ENCODE measurements at regions not wholly inside any gene's neighbourhood (a gene's known extent, or its start where the extent isn't known, plus 50 kb on each side); places are given as distances from the start of the nearest gene placed in this dataset.

DNA sequence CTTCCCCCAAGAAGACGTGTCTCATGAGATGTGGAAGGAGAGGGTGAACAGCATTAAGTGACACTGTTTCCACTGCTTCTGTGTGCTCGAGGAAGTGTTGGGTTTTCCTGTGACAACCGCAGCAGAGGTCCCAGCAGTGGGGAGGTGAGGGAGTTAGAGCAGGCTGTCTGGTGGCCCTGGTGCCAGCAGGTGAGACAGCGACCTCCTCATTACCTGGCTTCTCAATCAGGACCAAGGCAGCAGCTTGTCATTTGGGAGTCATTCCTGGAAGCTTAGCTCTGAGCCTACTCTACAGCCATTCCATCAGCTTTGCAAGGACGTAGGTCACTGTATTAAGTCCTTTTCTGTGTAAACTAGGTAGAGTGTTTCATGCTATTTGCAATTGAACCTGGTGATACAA, 63.3 kb upstream of the RGMA start:
- TF ChIP-seq POLR2AphosphoS5 (IDR thresholded peaks at IDR 0.05; ENCODE audit: borderline replicate concordance, low read depth, low read length) (no peak), EZH2 (IDR thresholded peaks at IDR 0.05) (no peak)

All from SK-N-MC (cell line).